GM12874 (cell line): ENCODE measurements at regions not wholly inside any gene's neighbourhood (a gene's known extent, or its start where the extent isn't known, plus 50 kb on each side); places are given as distances from the start of the nearest gene placed in this dataset.

Experiments
- CTCF ChIP-seq: IDR thresholded peaks from 2 replicates; pipeline ENCODE4 v1.5.1; 2011; ENCODE audit warnings: low read depth, mild to moderate bottlenecking, control low read depth, low read length, moderate library complexity; ENCODE audit not compliant: insufficient read depth

GRCh38 chr13:59607172-59607571 is 556.6 kb downstream of the DIAPH3 start:
- no peak for TF ChIP-seq CTCF

DNA sequence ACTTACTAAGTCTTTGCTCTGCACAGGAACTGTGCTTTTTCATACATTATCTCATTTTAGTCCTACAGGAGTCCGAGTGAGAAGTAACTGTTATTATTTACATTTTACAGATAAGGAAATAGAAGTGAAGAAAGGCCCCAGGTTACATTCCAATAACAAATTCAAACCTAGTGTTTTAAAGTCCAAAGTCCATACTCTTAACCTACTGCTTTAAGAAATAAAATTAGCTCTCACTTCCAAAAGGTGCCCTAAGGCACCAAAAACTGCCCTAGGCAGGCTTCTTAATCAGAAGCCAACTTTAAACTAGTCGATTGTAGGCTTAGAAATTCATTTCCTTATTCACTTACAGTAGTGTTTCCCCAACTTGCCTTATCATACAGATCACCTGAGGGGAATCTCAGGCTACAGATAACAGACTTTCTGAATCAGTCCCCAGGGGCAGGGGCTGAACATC is 555.9 kb downstream of the DIAPH3 start:
- no peak for TF ChIP-seq CTCF

DNA sequence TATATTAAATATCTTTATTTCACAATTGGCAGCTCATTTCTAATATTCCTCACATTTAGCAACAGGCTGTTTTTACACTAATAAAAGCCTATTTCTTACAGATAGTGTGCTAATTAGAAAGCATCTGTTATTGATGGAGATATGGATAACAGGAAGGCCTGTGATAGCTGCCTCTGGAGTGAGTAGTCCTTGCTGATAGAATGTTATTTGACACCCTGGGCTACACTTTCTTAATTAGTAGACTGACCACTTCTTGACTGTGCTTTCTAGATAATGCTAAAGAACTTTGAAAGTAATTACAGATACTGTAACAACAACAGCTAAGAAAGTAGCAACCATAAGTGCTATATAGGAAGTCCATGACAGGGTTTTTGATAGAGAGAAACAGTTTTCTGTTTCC is 554.3 kb downstream of the DIAPH3 start:
- no peak for TF ChIP-seq CTCF
